ENCODE measurements at regions not wholly inside any gene's neighbourhood (a gene's known extent, or its start where the extent isn't known, plus 50 kb on each side); places are given as distances from the start of the nearest gene placed in this dataset.

GRCh38 chr4:41851621-41852020, 83.6 kb upstream of the TMEM33 start:
- intact Hi-C loops (cut with micrococcal nuclease; ENCODE audit: unreplicated experiment): no loop called here
- Histone ChIP-seq H3K27ac (ENCODE audit: low read length) (no peak overlapping the region), H3K4me3 (ENCODE audit: low read depth in 2 of 2, low read length in 2 of 2) (no peak overlapping the region), H3K4me1 (ENCODE audit: control insufficient read depth, insufficient read depth, low read length) (no peaks in the 10 kb centered on the region), H3K27me3 (ENCODE audit: control insufficient read depth, insufficient read depth, low read length) (no peaks in the 10 kb centered on the region), H3K36me3 (ENCODE audit: control insufficient read depth, insufficient read depth, low read length) (no peaks in the 10 kb centered on the region), H3K9me3 (ENCODE audit: control insufficient read depth, insufficient read depth, low read depth, low read length) (no peaks in the 10 kb centered on the region)
- ChIA-PET POLR2A (no interaction called here), CTCF (no interaction called here)
- DNase-seq (ENCODE audit: low read depth, low spot score) (no peak), ATAC-seq (no peak)
- in situ Hi-C loops (cut with HindIII; ENCODE audit: low pct_unique_long_range_greater_than_20kb, low sequenced_read_pairs): no loop called here
- no TSS peak for BruUV-seq (replicated peaks)
- no peak for TF ChIP-seq REST (IDR thresholded peaks at IDR 0.05; ENCODE audit: insufficient read depth in 1 of 2, low read depth in 2 of 2, low read length in 1 of 2)
- no peak for TF ChIP-seq TCF7L2 (IDR thresholded peaks at IDR 0.05; ENCODE audit: low read depth, low read length)
- no peak for TF ChIP-seq SIN3A (IDR thresholded peaks at IDR 0.05; ENCODE audit: borderline replicate concordance, insufficient read depth, low read depth, low read length)
- TF ChIP-seq CTCF (IDR thresholded peaks at IDR 0.05): no peak
- TF ChIP-seq POLR2AphosphoS5 (IDR thresholded peaks at IDR 0.05; ENCODE audit: low read depth, low read length): no peak

DNA sequence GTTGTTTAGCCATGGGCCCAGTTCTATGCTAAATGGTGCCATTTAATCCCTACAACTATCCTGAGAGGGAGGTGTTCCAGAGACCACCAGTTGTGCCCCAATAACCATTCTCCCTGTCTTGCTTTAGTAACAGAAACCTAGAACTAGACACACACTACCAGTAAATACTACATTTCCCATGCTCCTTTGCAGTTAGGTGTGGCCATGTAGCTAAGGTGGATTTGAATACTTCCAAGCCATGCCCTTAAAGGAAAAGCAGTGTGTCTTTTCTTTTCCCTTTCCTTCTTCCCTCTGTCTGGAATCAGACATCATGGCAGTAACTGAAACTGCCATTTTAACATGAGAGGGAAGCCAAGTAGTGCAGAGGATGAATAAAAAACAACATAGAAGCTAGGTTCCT, 90.9 kb upstream of the TMEM33 start:
- Histone ChIP-seq H3K27me3 (ENCODE audit: control insufficient read depth, insufficient read depth, low read length) (no peaks in the 10 kb centered on the region), H3K9me3 (ENCODE audit: control insufficient read depth, insufficient read depth, low read depth, low read length) (no peaks in the 10 kb centered on the region), H3K36me3 (ENCODE audit: control insufficient read depth, insufficient read depth, low read length) (no peaks in the 10 kb centered on the region), H3K27ac (ENCODE audit: low read length) (no peak overlapping the region), H3K4me1 (ENCODE audit: control insufficient read depth, insufficient read depth, low read length) (no peaks in the 10 kb centered on the region), H3K4me3 (ENCODE audit: low read depth in 2 of 2, low read length in 2 of 2) (no peak overlapping the region)
- POLR2A ChIA-PET: no interaction called here
- ATAC-seq (no peak), DNase-seq (ENCODE audit: low read depth, low spot score) (no peak)
- TF ChIP-seq TCF7L2 (IDR thresholded peaks at IDR 0.05; ENCODE audit: low read depth, low read length) (no peak), REST (IDR thresholded peaks at IDR 0.05; ENCODE audit: insufficient read depth in 1 of 2, low read depth in 2 of 2, low read length in 1 of 2) (no peak), CTCF (IDR thresholded peaks at IDR 0.05) (no peak), POLR2AphosphoS5 (IDR thresholded peaks at IDR 0.05; ENCODE audit: low read depth, low read length) (no peak), SIN3A (IDR thresholded peaks at IDR 0.05; ENCODE audit: borderline replicate concordance, insufficient read depth, low read depth, low read length) (no peak)
- intact Hi-C loops (cut with micrococcal nuclease; ENCODE audit: unreplicated experiment) (no loop called here), in situ Hi-C loops (cut with HindIII; ENCODE audit: low pct_unique_long_range_greater_than_20kb, low sequenced_read_pairs) (no loop called here)
- BruUV-seq (replicated peaks): no TSS peak
- CTCF ChIA-PET: no interaction called here

All from Panc1 (cell line).